Skeletal muscle tissue (tissue), 3 donors: ENCODE measurements at regions not wholly inside any gene's neighbourhood (a gene's known extent, or its start where the extent isn't known, plus 50 kb on each side); places are given as distances from the start of the nearest gene placed in this dataset.

ENCODE experiments used
- H3K27ac ChIP-seq: one replicate; pipeline ENCODE4 v1.7.0; 2013; ENCODE audit warnings: mild to moderate bottlenecking, low read depth, low read length, inconsistent platforms
- H3K27me3 ChIP-seq, 3 donors: one replicate each; pipeline ENCODE4 v1.7.0; 2013; ENCODE audit warnings: low read length in 3 of 3; ENCODE audit not compliant: control insufficient read depth in 3 of 3, insufficient read depth in 3 of 3
- H3K36me3 ChIP-seq, 3 donors: one replicate each; pipeline ENCODE4 v1.7.0; 2013; ENCODE audit warnings: low read length in 3 of 3; ENCODE audit not compliant: control insufficient read depth in 3 of 3, insufficient read depth in 3 of 3
- H3K4me1 ChIP-seq, 3 donors: one replicate each; pipeline ENCODE4 v1.7.0; 2013; ENCODE audit warnings: low read length in 3 of 3, mild to moderate bottlenecking in 3 of 3; ENCODE audit not compliant: control insufficient read depth in 3 of 3, insufficient read depth in 3 of 3
- H3K4me3 ChIP-seq, 3 donors: one replicate each; pipeline ENCODE4 v1.7.0; 2013; ENCODE audit warnings: low read length in 3 of 3
- H3K9ac ChIP-seq, 3 donors: one replicate each; pipeline ENCODE4 v1.7.0; 2013; ENCODE audit warnings: low read length in 3 of 3, mild to moderate bottlenecking in 3 of 3, moderate library complexity in 2 of 3, low read depth in 1 of 3
- H3K9me3 ChIP-seq, 3 donors: one replicate each; pipeline ENCODE4 v1.7.0; 2013; ENCODE audit warnings: low read length in 3 of 3; ENCODE audit not compliant: control insufficient read depth in 3 of 3
- donor health status: Osteomylitis.

- Histone ChIP-seq H3K36me3 (no peaks in the 10 kb centered on the region), H3K27me3 (no peaks in the 10 kb centered on the region), H3K4me1 (no peaks in the 10 kb centered on the region), H3K27ac (no peak overlapping the region), H3K4me3 (no peak overlapping the region), H3K9me3 (no peaks in the 10 kb centered on the region), H3K9ac (no peak overlapping the region)
Measured at GRCh38 chr4:96356591-96357370, 516.9 kb downstream of the PDHA2 start.

- H3K9me3 ChIP-seq = no peaks in the 10 kb centered on the region
Measured at GRCh38 chr4:96366632-96367031, 526.7 kb downstream of the PDHA2 start.

GRCh38 chr4:96375367-96375766, 535.5 kb downstream of the PDHA2 start:
- Histone ChIP-seq H3K4me3 (no peak overlapping the region), H3K4me1 (no peaks in the 10 kb centered on the region), H3K36me3 (no peaks in the 10 kb centered on the region), H3K27me3 (no peaks in the 10 kb centered on the region), H3K9me3 (no peaks in the 10 kb centered on the region), H3K9ac (no peak overlapping the region), H3K27ac (no peak overlapping the region)

More at GRCh38 chr4:96366632-96367031, 526.7 kb downstream of the PDHA2 start:
- H3K27me3 ChIP-seq = no peaks in the 10 kb centered on the region
- H3K9ac ChIP-seq = no peak overlapping the region
- H3K4me1 ChIP-seq = no peaks in the 10 kb centered on the region
- H3K4me3 ChIP-seq = no peak overlapping the region
- no peaks in the 10 kb centered on the region for H3K36me3 ChIP-seq
- H3K27ac ChIP-seq = no peak overlapping the region

- no peak overlapping the region for H3K9ac ChIP-seq
- H3K27ac ChIP-seq = no peak overlapping the region
- no peak overlapping the region for H3K4me3 ChIP-seq
- H3K36me3 ChIP-seq = no peaks in the 10 kb centered on the region
- H3K27me3 ChIP-seq = no peaks in the 10 kb centered on the region
- no peaks in the 10 kb centered on the region for H3K4me1 ChIP-seq
- H3K9me3 ChIP-seq = no peaks in the 10 kb centered on the region
Measured at GRCh38 chr4:96379524-96379923, 539.6 kb downstream of the PDHA2 start.

GRCh38 chr4:96380106-96380505, 540.2 kb downstream of the PDHA2 start:
- Histone ChIP-seq H3K4me1 (no peaks in the 10 kb centered on the region), H3K27ac (no peak overlapping the region), H3K36me3 (no peaks in the 10 kb centered on the region), H3K4me3 (no peak overlapping the region), H3K9me3 (no peaks in the 10 kb centered on the region), H3K9ac (no peak overlapping the region), H3K27me3 (no peaks in the 10 kb centered on the region)

- Histone ChIP-seq H3K9me3 (no peaks in the 10 kb centered on the region), H3K36me3 (no peaks in the 10 kb centered on the region), H3K9ac (no peak overlapping the region), H3K27me3 (no peaks in the 10 kb centered on the region), H3K4me1 (no peaks in the 10 kb centered on the region), H3K27ac (no peak overlapping the region), H3K4me3 (no peak overlapping the region)
Measured at GRCh38 chr4:96383349-96383748, 543.5 kb downstream of the PDHA2 start.

GRCh38 chr4:96389770-96390169, 549.9 kb downstream of the PDHA2 start:
- H3K4me1 ChIP-seq = no peaks in the 10 kb centered on the region
- H3K9me3 ChIP-seq = no peaks in the 10 kb centered on the region
- no peak overlapping the region for H3K9ac ChIP-seq
- no peak overlapping the region for H3K27ac ChIP-seq
- no peaks in the 10 kb centered on the region for H3K36me3 ChIP-seq
- no peaks in the 10 kb centered on the region for H3K27me3 ChIP-seq
- no peak overlapping the region for H3K4me3 ChIP-seq

GRCh38 chr4:96390404-96390803, 550.5 kb downstream of the PDHA2 start:
- Histone ChIP-seq H3K27me3 (no peaks in the 10 kb centered on the region), H3K9me3 (no peaks in the 10 kb centered on the region), H3K36me3 (no peaks in the 10 kb centered on the region)

GRCh38 chr4:96395747-96396146, 555.9 kb downstream of the PDHA2 start:
- Histone ChIP-seq H3K27ac (no peak overlapping the region), H3K36me3 (no peaks in the 10 kb centered on the region), H3K27me3 (no peaks in the 10 kb centered on the region), H3K4me1 (no peaks in the 10 kb centered on the region), H3K4me3 (no peak overlapping the region), H3K9ac (no peak overlapping the region), H3K9me3 (no peaks in the 10 kb centered on the region)

More at GRCh38 chr4:96390404-96390803, 550.5 kb downstream of the PDHA2 start:
- Histone ChIP-seq H3K9ac (no peak overlapping the region), H3K4me1 (no peaks in the 10 kb centered on the region), H3K27ac (no peak overlapping the region), H3K4me3 (no peak overlapping the region)

- Histone ChIP-seq H3K9me3 (no peaks in the 10 kb centered on the region), H3K9ac (no peak overlapping the region), H3K27me3 (no peaks in the 10 kb centered on the region), H3K4me1 (no peaks in the 10 kb centered on the region), H3K36me3 (no peaks in the 10 kb centered on the region), H3K27ac (no peak overlapping the region), H3K4me3 (no peak overlapping the region)
Measured at GRCh38 chr4:96406742-96407141, 566.8 kb downstream of the PDHA2 start.
